Nephron (organoid): ENCODE measurements at regions not wholly inside any gene's neighbourhood (a gene's known extent, or its start where the extent isn't known, plus 50 kb on each side); places are given as distances from the start of the nearest gene placed in this dataset.

ENCODE experiments used
- H3K27ac Mint-ChIP-seq, 3 experiments: 2 replicates each; pipeline ENCODE4 v1.8.0; 2020; ENCODE audit warnings: mixed read lengths in 3 of 3, mild to moderate bottlenecking in 2 of 3, moderate library complexity in 1 of 3
- H3K27me3 Mint-ChIP-seq: 2 replicates; pipeline ENCODE4 v1.8.0; 2021; ENCODE audit warnings: low read depth, mild to moderate bottlenecking, moderate library complexity, mixed read lengths
- H3K36me3 Mint-ChIP-seq: 2 replicates; pipeline ENCODE4 v1.8.0; 2020; ENCODE audit warnings: low read depth, mixed read lengths
- H3K4me1 Mint-ChIP-seq: 2 replicates; pipeline ENCODE4 v1.8.0; 2020; ENCODE audit warnings: mixed read lengths
- H3K4me3 Mint-ChIP-seq, 3 experiments: 2 replicates each; pipeline ENCODE4 v1.8.0; 2020; ENCODE audit warnings: mild to moderate bottlenecking in 3 of 3, mixed read lengths in 3 of 3, moderate library complexity in 2 of 3
- H3K9me3 Mint-ChIP-seq: 2 replicates; pipeline ENCODE4 v1.8.0; 2020; ENCODE audit warnings: mixed read lengths
- CTCF ChIP-seq, 3 experiments: fragments of 200-600 bp; sonication (generic); IDR thresholded peaks; one replicate each; pipeline ENCODE4 v1.5.0; 2021; ENCODE audit warnings: antibody characterized with exemption in 3 of 3; ENCODE audit not compliant: unreplicated experiment in 3 of 3

GRCh38 chr1:220441211-220441610, 86.7 kb upstream of the MARK1 start:
- no peak for TF ChIP-seq CTCF (IDR thresholded peaks at IDR 0.05; ENCODE audit: unreplicated experiment in 3 of 3)
- peaks cover 18% of the 10 kb centered on the region for H3K9me3 Mint-ChIP-seq

GRCh38 chr1:220438741-220439140, 89.2 kb upstream of the MARK1 start:
- H3K9me3 Mint-ChIP-seq: peaks cover 12% of the 10 kb centered on the region
- no peak overlapping the region for H3K4me3 Mint-ChIP-seq
- peaks cover 10% of the 10 kb centered on the region for H3K4me1 Mint-ChIP-seq
- H3K36me3 Mint-ChIP-seq: no peaks in the 10 kb centered on the region
- no peaks in the 10 kb centered on the region for H3K27me3 Mint-ChIP-seq
- H3K27ac Mint-ChIP-seq: no peak overlapping the region
- no peak for TF ChIP-seq CTCF (IDR thresholded peaks at IDR 0.05; ENCODE audit: unreplicated experiment in 3 of 3)

More at GRCh38 chr1:220441211-220441610, 86.7 kb upstream of the MARK1 start:
- Mint-ChIP-seq H3K27ac (no peak overlapping the region), H3K36me3 (no peaks in the 10 kb centered on the region), H3K4me3 (no peak overlapping the region), H3K27me3 (no peaks in the 10 kb centered on the region), H3K4me1 (peaks cover 3% of the 10 kb centered on the region)

GRCh38 chr1:220432408-220432807, 95.5 kb upstream of the MARK1 start:
- Mint-ChIP-seq H3K27me3 (no peaks in the 10 kb centered on the region), H3K36me3 (no peaks in the 10 kb centered on the region), H3K9me3 (no peaks in the 10 kb centered on the region), H3K4me1 (peaks cover 10% of the 10 kb centered on the region), H3K4me3 (no peak overlapping the region), H3K27ac (no peak overlapping the region)
- no peak for TF ChIP-seq CTCF (IDR thresholded peaks at IDR 0.05; ENCODE audit: unreplicated experiment in 3 of 3)

GRCh38 chr1:220431554-220432239, 96.2 kb upstream of the MARK1 start:
- no peak overlapping the region for H3K4me3 Mint-ChIP-seq
- peaks cover 10% of the 10 kb centered on the region for H3K4me1 Mint-ChIP-seq
- no peaks in the 10 kb centered on the region for H3K36me3 Mint-ChIP-seq
- no peaks in the 10 kb centered on the region for H3K27me3 Mint-ChIP-seq
- no peak overlapping the region for H3K27ac Mint-ChIP-seq
- H3K9me3 Mint-ChIP-seq: no peaks in the 10 kb centered on the region
- TF ChIP-seq CTCF (IDR thresholded peaks at IDR 0.05; ENCODE audit: unreplicated experiment in 3 of 3): no peak

GRCh38 chr1:220430586-220430985, 97.3 kb upstream of the MARK1 start:
- H3K9me3 Mint-ChIP-seq: no peaks in the 10 kb centered on the region
- H3K27ac Mint-ChIP-seq: no peak overlapping the region
- H3K4me3 Mint-ChIP-seq: no peak overlapping the region
- no peaks in the 10 kb centered on the region for H3K27me3 Mint-ChIP-seq
- H3K4me1 Mint-ChIP-seq: peaks cover under 1% of the 10 kb centered on the region
- H3K36me3 Mint-ChIP-seq: no peaks in the 10 kb centered on the region
- TF ChIP-seq CTCF (IDR thresholded peaks at IDR 0.05; ENCODE audit: unreplicated experiment in 3 of 3): no peak

GRCh38 chr1:220430059-220430458, 97.9 kb upstream of the MARK1 start:
- Mint-ChIP-seq H3K4me3 (no peak overlapping the region), H3K27me3 (no peaks in the 10 kb centered on the region), H3K27ac (peak overlapping the region in 1 of 3 experiments; percentile 90), H3K36me3 (no peaks in the 10 kb centered on the region), H3K9me3 (no peaks in the 10 kb centered on the region), H3K4me1 (no peaks in the 10 kb centered on the region)
- TF ChIP-seq CTCF (IDR thresholded peaks at IDR 0.05; ENCODE audit: unreplicated experiment in 3 of 3): no peak
